Peyer's patch (tissue), 4 donors: ENCODE measurements at regions not wholly inside any gene's neighbourhood (a gene's known extent, or its start where the extent isn't known, plus 50 kb on each side); places are given as distances from the start of the nearest gene placed in this dataset.
"Not testable (repeated sequence)": the region's sequence is repeated elsewhere in the genome, so short reads cannot be mapped to it uniquely, and the experiment has no call there.

Source experiments
- DNase-seq, 3 donors: peaks; one replicate each; pipeline ENCODE4 v3.0.0-alpha.2; 2017 to 2019
- H3K27ac ChIP-seq, 4 donors: fragments of 200-600 bp; sonication (generic); one replicate each; pipeline ENCODE4 v1.5.1; 2016 to 2019
- H3K27me3 ChIP-seq, 2 donors: fragments of 200-600 bp; sonication (generic); one replicate each; pipeline ENCODE4 v1.5.1; 2019
- H3K36me3 ChIP-seq, 3 donors: fragments of 200-600 bp; sonication (generic); one replicate each; pipeline ENCODE4 v1.5.1; 2016 to 2019
- H3K4me1 ChIP-seq, 4 donors: fragments of 200-600 bp; sonication (generic); one replicate each; pipeline ENCODE4 v1.5.1; 2016 to 2019
- H3K4me3 ChIP-seq, 4 donors: fragments of 200-600 bp; sonication (generic); 1 replicate in 3 of 4; 2 replicates in 1 of 4; pipeline ENCODE4 v1.5.1; 2016 to 2019; ENCODE audit warnings: mild to moderate bottlenecking in 1 of 4
- H3K9me3 ChIP-seq, 4 donors: fragments of 200-600 bp; sonication (generic); one replicate each; pipeline ENCODE4 v1.5.1; 2016 to 2019; ENCODE audit warnings: mild to moderate bottlenecking in 1 of 4
- CTCF ChIP-seq, 6 experiments: fragments of 450-650 bp in 4 of 6; fragments of 200-600 bp in 2 of 6; sonication (generic) in 1 of 6; IDR thresholded peaks; one replicate each; pipeline ENCODE4 v1.5.1; 2017 to 2019; ENCODE audit warnings: antibody characterized with exemption in 6 of 6, mild to moderate bottlenecking in 3 of 6, moderate library complexity in 1 of 6
- POLR2A ChIP-seq, 2 donors: fragments of 450-650 bp; IDR thresholded peaks; one replicate each; pipeline ENCODE4 v1.5.1; 2017; ENCODE audit warnings: antibody characterized with exemption in 2 of 2, mild to moderate bottlenecking in 2 of 2, moderate library complexity in 2 of 2

GRCh38 chr18:73120626-73121025 is 252.8 kb upstream of the NETO1 start:
- no peaks in the 10 kb centered on the region for H3K4me1 ChIP-seq
- H3K9me3 ChIP-seq = no peaks in the 10 kb centered on the region
- TF ChIP-seq POLR2A (IDR thresholded peaks at IDR 0.05) (no peak), CTCF (IDR thresholded peaks at IDR 0.05) (no peak)
- H3K4me3 ChIP-seq = no peak overlapping the region
- no peak for DNase-seq
- H3K27me3 ChIP-seq = no peaks in the 10 kb centered on the region
- no peaks in the 10 kb centered on the region for H3K36me3 ChIP-seq
- H3K27ac ChIP-seq = no peak overlapping the region

GRCh38 chr18:73119574-73119973 is 251.8 kb upstream of the NETO1 start:
- H3K27me3 ChIP-seq = no peaks in the 10 kb centered on the region

GRCh38 chr18:73118121-73118816 is 250.5 kb upstream of the NETO1 start:
- Histone ChIP-seq H3K9me3 (no peaks in the 10 kb centered on the region), H3K27ac (no peak overlapping the region)
- TF ChIP-seq CTCF (IDR thresholded peaks at IDR 0.05) (no peak), POLR2A (IDR thresholded peaks at IDR 0.05) (no peak)

More at GRCh38 chr18:73119574-73119973, 251.8 kb upstream of the NETO1 start:
- Histone ChIP-seq H3K9me3 (no peaks in the 10 kb centered on the region), H3K4me3 (no peak overlapping the region), H3K36me3 (no peaks in the 10 kb centered on the region), H3K27ac (no peak overlapping the region), H3K4me1 (no peaks in the 10 kb centered on the region)
- DNase-seq = no peak
- TF ChIP-seq POLR2A (IDR thresholded peaks at IDR 0.05) = no peak
- no peak for TF ChIP-seq CTCF (IDR thresholded peaks at IDR 0.05)

GRCh38 chr18:73110307-73110706 is 242.5 kb upstream of the NETO1 start:
- Histone ChIP-seq H3K4me3 (no peak overlapping the region), H3K9me3 (no peaks in the 10 kb centered on the region), H3K4me1 (no peaks in the 10 kb centered on the region), H3K27me3 (no peaks in the 10 kb centered on the region), H3K27ac (no peak overlapping the region), H3K36me3 (no peaks in the 10 kb centered on the region)
- TF ChIP-seq POLR2A (IDR thresholded peaks at IDR 0.05) (no peak), CTCF (IDR thresholded peaks at IDR 0.05) (no peak)
- no peak for DNase-seq

More at GRCh38 chr18:73118121-73118816, 250.5 kb upstream of the NETO1 start:
- no peaks in the 10 kb centered on the region for H3K27me3 ChIP-seq
- no peaks in the 10 kb centered on the region for H3K4me1 ChIP-seq
- H3K4me3 ChIP-seq = no peak overlapping the region
- no peaks in the 10 kb centered on the region for H3K36me3 ChIP-seq
- no peak for DNase-seq

- Histone ChIP-seq H3K4me1 (no peaks in the 10 kb centered on the region), H3K4me3 (no peak overlapping the region), H3K9me3 (peaks cover 0 to 5% (median 0%) of the 10 kb centered on the region in 4 donors), H3K27me3 (no peaks in the 10 kb centered on the region), H3K27ac (no peak overlapping the region), H3K36me3 (no peaks in the 10 kb centered on the region)
- TF ChIP-seq CTCF (IDR thresholded peaks at IDR 0.05) = no peak
- no peak for TF ChIP-seq POLR2A (IDR thresholded peaks at IDR 0.05)
- no peak for DNase-seq
Observed at GRCh38 chr18:73101977-73102376, 234.2 kb upstream of the NETO1 start.

- H3K36me3 ChIP-seq, H3K9me3 ChIP-seq, H3K4me1 ChIP-seq, H3K4me3 ChIP-seq, DNase-seq, H3K27ac ChIP-seq, H3K27me3 ChIP-seq: not testable (repeated sequence)
Observed at GRCh38 chr18:73101491-73101890, 233.7 kb upstream of the NETO1 start.
